CD4-positive, CD25-positive, alpha-beta regulatory T cell (primary cell): ENCODE measurements at regions not wholly inside any gene's neighbourhood (a gene's known extent, or its start where the extent isn't known, plus 50 kb on each side); places are given as distances from the start of the nearest gene placed in this dataset.

Experiments
- ATAC-seq, 2 donors: fragments of 150-1000 bp; cut with Tn5 transposase; one replicate each; pipeline ENCODE4 v1.10.0; 2021; ENCODE audit warnings: low read depth in 2 of 2, moderate number of reproducible peaks in 2 of 2, moderate library complexity in 1 of 2
- DNase-seq, 3 donors: peaks; one replicate each; pipeline versions ENCODE4 v3.0.0 to v3.0.0-alpha.2; 2012 to 2022; ENCODE audit warnings: mixed read lengths in 1 of 3
- H3K27ac ChIP-seq: one replicate; pipeline ENCODE4 v1.7.0; 2013; ENCODE audit warnings: mild to moderate bottlenecking, low read length; ENCODE audit not compliant: insufficient read depth, poor library complexity, severe bottlenecking
- H3K27me3 ChIP-seq: one replicate; pipeline ENCODE4 v1.7.0; 2013; ENCODE audit warnings: low read length; ENCODE audit not compliant: control insufficient read depth, insufficient read depth
- H3K36me3 ChIP-seq: one replicate; pipeline ENCODE4 v1.7.0; 2013; ENCODE audit warnings: mild to moderate bottlenecking, low read length, moderate library complexity; ENCODE audit not compliant: control insufficient read depth, insufficient read depth
- H3K4me1 ChIP-seq: 2 replicates; pipeline ENCODE4 v1.7.0; 2013; ENCODE audit warnings: mild to moderate bottlenecking, low read length; ENCODE audit not compliant: insufficient read depth, control insufficient read depth, poor library complexity, severe bottlenecking
- H3K4me3 ChIP-seq: one replicate; pipeline ENCODE4 v1.7.0; 2013; ENCODE audit warnings: low read depth, mild to moderate bottlenecking, low read length, moderate library complexity
- H3K9me3 ChIP-seq, 2 experiments: 1 replicate in 1 of 2; 2 replicates in 1 of 2; pipeline ENCODE4 v1.7.0; 2013; ENCODE audit warnings: low read length in 2 of 2, mild to moderate bottlenecking in 1 of 2, moderate library complexity in 1 of 2; ENCODE audit not compliant: control insufficient read depth in 2 of 2
- H3K27ac Mint-ChIP-seq, 3 donors: one replicate each; pipeline ENCODE4 v1.8.0; 2020 to 2022; ENCODE audit warnings: mild to moderate bottlenecking in 3 of 3, mixed read lengths in 3 of 3, moderate library complexity in 2 of 3
- H3K27me3 Mint-ChIP-seq: one replicate; pipeline ENCODE4 v1.8.0; 2022; ENCODE audit warnings: mild to moderate bottlenecking, mixed read lengths
- H3K36me3 Mint-ChIP-seq: one replicate; pipeline ENCODE4 v1.8.0; 2020; ENCODE audit warnings: mixed read lengths
- H3K4me1 Mint-ChIP-seq, 4 donors: one replicate each; pipeline ENCODE4 v1.8.0; 2020 to 2022; ENCODE audit warnings: mixed read lengths in 4 of 4, mild to moderate bottlenecking in 1 of 4
- H3K4me3 Mint-ChIP-seq, 4 donors: one replicate each; pipeline ENCODE4 v1.8.0; 2020 to 2022; ENCODE audit warnings: mild to moderate bottlenecking in 4 of 4, mixed read lengths in 4 of 4, moderate library complexity in 3 of 4
- H3K9me3 Mint-ChIP-seq, 7 donors: one replicate each; pipeline ENCODE4 v1.8.0; 2020 to 2022; ENCODE audit warnings: mixed read lengths in 7 of 7, mild to moderate bottlenecking in 3 of 7, moderate library complexity in 2 of 7

GRCh38 chr18:54080858-54081257 lies 143.6 kb downstream of the MBD2 start:
- no peak for ATAC-seq
- Mint-ChIP-seq H3K27me3 (peaks cover 10% of the 10 kb centered on the region), H3K4me3 (no peak overlapping the region), H3K27ac (no peak overlapping the region), H3K9me3 (peaks cover 2 to 18% (median 10%) of the 10 kb centered on the region in 7 donors), H3K36me3 (no peaks in the 10 kb centered on the region), H3K4me1 (no peaks in the 10 kb centered on the region)
- Histone ChIP-seq H3K4me3 (no peak overlapping the region), H3K4me1 (no peaks in the 10 kb centered on the region), H3K27ac (no peak overlapping the region), H3K27me3 (no peaks in the 10 kb centered on the region), H3K9me3 (peaks cover 4 to 10% of the 10 kb centered on the region in 2 experiments), H3K36me3 (no peaks in the 10 kb centered on the region)
- no peak for DNase-seq

- no peaks in the 10 kb centered on the region for H3K9me3 ChIP-seq
- Mint-ChIP-seq H3K27ac (no peak overlapping the region), H3K4me1 (no peaks in the 10 kb centered on the region), H3K9me3 (peaks cover 0 to 19% (median 0%) of the 10 kb centered on the region in 7 donors), H3K27me3 (peaks cover 15% of the 10 kb centered on the region), H3K36me3 (no peaks in the 10 kb centered on the region), H3K4me3 (no peak overlapping the region)
- no peaks in the 10 kb centered on the region for H3K36me3 ChIP-seq
- H3K4me3 ChIP-seq: no peak overlapping the region
- no peak for ATAC-seq
- DNase-seq: no peak
- H3K27me3 ChIP-seq: no peaks in the 10 kb centered on the region
- H3K4me1 ChIP-seq: no peaks in the 10 kb centered on the region
- no peak overlapping the region for H3K27ac ChIP-seq
These were observed 148.3 kb downstream of the MBD2 start for GRCh38 chr18:54076166-54076565.

- H3K27ac ChIP-seq: no peak overlapping the region
- no peaks in the 10 kb centered on the region for H3K27me3 ChIP-seq
- no peaks in the 10 kb centered on the region for H3K9me3 ChIP-seq
- Mint-ChIP-seq H3K4me3 (no peak overlapping the region), H3K36me3 (no peaks in the 10 kb centered on the region), H3K27me3 (peaks cover 15% of the 10 kb centered on the region), H3K9me3 (peaks cover 0 to 19% (median 0%) of the 10 kb centered on the region in 7 donors), H3K27ac (no peak overlapping the region), H3K4me1 (no peaks in the 10 kb centered on the region)
- ATAC-seq (no peak), DNase-seq (no peak)
- H3K4me1 ChIP-seq: no peaks in the 10 kb centered on the region
- H3K4me3 ChIP-seq: no peak overlapping the region
- no peaks in the 10 kb centered on the region for H3K36me3 ChIP-seq
These were observed 148.8 kb downstream of the MBD2 start for GRCh38 chr18:54075689-54076088.

GRCh38 chr18:54069729-54070128 lies 154.7 kb downstream of the MBD2 start:
- Mint-ChIP-seq H3K9me3 (peaks cover 0 to 5% (median 0%) of the 10 kb centered on the region in 7 donors), H3K36me3 (no peaks in the 10 kb centered on the region)

GRCh38 chr18:54060343-54061005 lies 164.0 kb downstream of the MBD2 start:
- DNase-seq: no peak
- Mint-ChIP-seq H3K36me3 (no peaks in the 10 kb centered on the region), H3K9me3 (peaks cover 0 to 1% (median 0%) of the 10 kb centered on the region in 7 donors), H3K4me1 (no peaks in the 10 kb centered on the region), H3K27me3 (peaks cover 16% of the 10 kb centered on the region), H3K4me3 (no peak overlapping the region), H3K27ac (no peak overlapping the region)
- no peaks in the 10 kb centered on the region for H3K27me3 ChIP-seq
- no peaks in the 10 kb centered on the region for H3K36me3 ChIP-seq
- ATAC-seq: no peak
- H3K4me3 ChIP-seq: no peak overlapping the region
- H3K4me1 ChIP-seq: no peaks in the 10 kb centered on the region
- H3K9me3 ChIP-seq: no peaks in the 10 kb centered on the region
- no peak overlapping the region for H3K27ac ChIP-seq

More at GRCh38 chr18:54069729-54070128, 154.7 kb downstream of the MBD2 start:
- no peak overlapping the region for H3K27ac Mint-ChIP-seq
- Histone ChIP-seq H3K27ac (no peak overlapping the region), H3K27me3 (no peaks in the 10 kb centered on the region), H3K4me1 (no peaks in the 10 kb centered on the region), H3K9me3 (no peaks in the 10 kb centered on the region), H3K36me3 (no peaks in the 10 kb centered on the region), H3K4me3 (no peak overlapping the region)
- DNase-seq: no peak
- H3K4me3 Mint-ChIP-seq: no peak overlapping the region
- peaks cover 4% of the 10 kb centered on the region for H3K27me3 Mint-ChIP-seq
- H3K4me1 Mint-ChIP-seq: no peaks in the 10 kb centered on the region
- ATAC-seq: no peak

GRCh38 chr18:54052732-54053429 lies 171.6 kb downstream of the MBD2 start:
- H3K36me3 ChIP-seq: no peaks in the 10 kb centered on the region
- peaks cover 8% of the 10 kb centered on the region for H3K27me3 Mint-ChIP-seq
- no peaks in the 10 kb centered on the region for H3K4me1 ChIP-seq
- H3K27me3 ChIP-seq: no peaks in the 10 kb centered on the region
- H3K4me3 Mint-ChIP-seq: no peak overlapping the region
- no peaks in the 10 kb centered on the region for H3K4me1 Mint-ChIP-seq
- H3K27ac ChIP-seq: no peak overlapping the region
- peaks cover 0 to 4% (median 0%) of the 10 kb centered on the region in 7 donors for H3K9me3 Mint-ChIP-seq
- H3K36me3 Mint-ChIP-seq: no peaks in the 10 kb centered on the region
- H3K27ac Mint-ChIP-seq: no peak overlapping the region
- H3K9me3 ChIP-seq: no peaks in the 10 kb centered on the region
- ATAC-seq: no peak
- H3K4me3 ChIP-seq: no peak overlapping the region
- no peak for DNase-seq

GRCh38 chr18:54052259-54052658 lies 172.2 kb downstream of the MBD2 start:
- H3K27ac ChIP-seq: no peak overlapping the region
- ATAC-seq (no peak), DNase-seq (no peak)
- no peak overlapping the region for H3K4me3 ChIP-seq
- Mint-ChIP-seq H3K27me3 (peaks cover 8% of the 10 kb centered on the region), H3K4me3 (no peak overlapping the region), H3K9me3 (peaks cover 0 to 4% (median 0%) of the 10 kb centered on the region in 7 donors), H3K36me3 (no peaks in the 10 kb centered on the region), H3K4me1 (no peaks in the 10 kb centered on the region), H3K27ac (no peak overlapping the region)
- no peaks in the 10 kb centered on the region for H3K27me3 ChIP-seq
- H3K4me1 ChIP-seq: no peaks in the 10 kb centered on the region
- H3K9me3 ChIP-seq: no peaks in the 10 kb centered on the region
- H3K36me3 ChIP-seq: no peaks in the 10 kb centered on the region
